ENCODE measurements at regions not wholly inside any gene's neighbourhood (a gene's known extent, or its start where the extent isn't known, plus 50 kb on each side); places are given as distances from the start of the nearest gene placed in this dataset.
"Not testable (repeated sequence)": the region's sequence is repeated elsewhere in the genome, so short reads cannot be mapped to it uniquely, and the experiment has no call there.

- no peaks in the 10 kb centered on the region for H3K27me3 ChIP-seq (ENCODE audit: control insufficient read depth in 2 of 2, insufficient read depth in 2 of 2, low read length in 2 of 2)
- H3K36me3 Mint-ChIP-seq, result no peaks in the 10 kb centered on the region
- H3K9me3 ChIP-seq (ENCODE audit: control insufficient read depth in 2 of 3, low read length in 3 of 3), result no peaks in the 10 kb centered on the region
- peaks cover 0 to 2% (median 0%) of the 10 kb centered on the region in 7 donors for H3K4me1 Mint-ChIP-seq
- H3K36me3 ChIP-seq (ENCODE audit: control insufficient read depth in 2 of 3, insufficient read depth in 3 of 3, low read length in 3 of 3), result no peaks in the 10 kb centered on the region
- intact Hi-C loops (cut with micrococcal nuclease), result no loop called here
- no peak for ATAC-seq
- no peak overlapping the region for H3K4me3 Mint-ChIP-seq
- ChIA-PET POLR2A (no interaction called here), CTCF (no interaction called here)
- no peak overlapping the region for H3K4me3 ChIP-seq (ENCODE audit: low read length)
- DNase-seq, result no peak
- peaks cover 0 to 8% (median 0%) of the 10 kb centered on the region in 11 donors for H3K9me3 Mint-ChIP-seq
- no peak overlapping the region for H3K27ac Mint-ChIP-seq
- H3K4me1 ChIP-seq (ENCODE audit: control insufficient read depth in 2 of 2, insufficient read depth in 2 of 2, low read length in 2 of 2), result no peaks in the 10 kb centered on the region
- peaks cover 0 to 9% (median 3%) of the 10 kb centered on the region in 5 donors for H3K27me3 Mint-ChIP-seq
- no peak overlapping the region for H3K27ac ChIP-seq (ENCODE audit: low read depth, low read length)
Measured at GRCh38 chr13:78876915-78877549, 218.1 kb upstream of the OBI1 start.

GRCh38 chr13:78875792-78876580 lies 217.0 kb upstream of the OBI1 start:
- peaks cover 0 to 9% (median under 1%) of the 10 kb centered on the region in 5 donors for H3K27me3 Mint-ChIP-seq
- no peaks in the 10 kb centered on the region for H3K9me3 ChIP-seq (ENCODE audit: control insufficient read depth in 2 of 3, low read length in 3 of 3)
- ChIA-PET CTCF (no interaction called here), POLR2A (no interaction called here)
- H3K36me3 Mint-ChIP-seq, result no peaks in the 10 kb centered on the region
- H3K27ac ChIP-seq (ENCODE audit: low read depth, low read length), result no peak overlapping the region
- intact Hi-C loops (cut with micrococcal nuclease), result no loop called here
- no peak overlapping the region for H3K27ac Mint-ChIP-seq
- ATAC-seq (no peak), DNase-seq (no peak)
- H3K4me1 ChIP-seq (ENCODE audit: control insufficient read depth in 2 of 2, insufficient read depth in 2 of 2, low read length in 2 of 2), result no peaks in the 10 kb centered on the region
- H3K4me3 ChIP-seq (ENCODE audit: low read length), result no peak overlapping the region
- no peaks in the 10 kb centered on the region for H3K4me1 Mint-ChIP-seq
- no peaks in the 10 kb centered on the region for H3K36me3 ChIP-seq (ENCODE audit: control insufficient read depth in 2 of 3, insufficient read depth in 3 of 3, low read length in 3 of 3)
- H3K9me3 Mint-ChIP-seq, result peaks cover 0 to 8% (median 0%) of the 10 kb centered on the region in 11 donors
- no peaks in the 10 kb centered on the region for H3K27me3 ChIP-seq (ENCODE audit: control insufficient read depth in 2 of 2, insufficient read depth in 2 of 2, low read length in 2 of 2)
- H3K4me3 Mint-ChIP-seq, result no peak overlapping the region

GRCh38 chr13:78868991-78869390 lies 210.0 kb upstream of the OBI1 start:
- Mint-ChIP-seq H3K9me3 (peaks cover 0 to 4% (median 0%) of the 10 kb centered on the region in 11 donors), H3K27ac (no peak overlapping the region), H3K4me1 (no peaks in the 10 kb centered on the region), H3K4me3 (no peak overlapping the region), H3K27me3 (peaks cover 0 to 19% (median 7%) of the 10 kb centered on the region in 5 donors), H3K36me3 (no peaks in the 10 kb centered on the region)
- ChIA-PET POLR2A (no interaction called here), CTCF (no interaction called here)
- H3K27me3 ChIP-seq (ENCODE audit: control insufficient read depth in 2 of 2, insufficient read depth in 2 of 2, low read length in 2 of 2), result no peaks in the 10 kb centered on the region
- no peak for ATAC-seq
- H3K36me3 ChIP-seq (ENCODE audit: control insufficient read depth in 2 of 3, insufficient read depth in 3 of 3, low read length in 3 of 3), result no peaks in the 10 kb centered on the region
- H3K9me3 ChIP-seq (ENCODE audit: control insufficient read depth in 2 of 3, low read length in 3 of 3), result no peaks in the 10 kb centered on the region
- DNase-seq, result no peak
- no peaks in the 10 kb centered on the region for H3K4me1 ChIP-seq (ENCODE audit: control insufficient read depth in 2 of 2, insufficient read depth in 2 of 2, low read length in 2 of 2)
- no peak overlapping the region for H3K4me3 ChIP-seq (ENCODE audit: low read length)
- no peak overlapping the region for H3K27ac ChIP-seq (ENCODE audit: low read depth, low read length)
- intact Hi-C loops (cut with micrococcal nuclease), result no loop called here

GRCh38 chr13:78867655-78868054 lies 208.7 kb upstream of the OBI1 start:
- no peak overlapping the region for H3K4me3 Mint-ChIP-seq
- H3K4me1 Mint-ChIP-seq, result no peaks in the 10 kb centered on the region
- H3K4me3 ChIP-seq (ENCODE audit: low read length), result no peak overlapping the region
- DNase-seq (no peak), ATAC-seq (no peak)
- H3K27me3 Mint-ChIP-seq, result peaks cover 0 to 10% (median 2%) of the 10 kb centered on the region in 5 donors
- no peaks in the 10 kb centered on the region for H3K9me3 ChIP-seq (ENCODE audit: control insufficient read depth in 2 of 3, low read length in 3 of 3)
- H3K4me1 ChIP-seq (ENCODE audit: control insufficient read depth in 2 of 2, insufficient read depth in 2 of 2, low read length in 2 of 2), result no peaks in the 10 kb centered on the region
- H3K36me3 Mint-ChIP-seq, result no peaks in the 10 kb centered on the region
- intact Hi-C loops (cut with micrococcal nuclease), result no loop called here
- H3K9me3 Mint-ChIP-seq, result peaks cover 0 to 4% (median 0%) of the 10 kb centered on the region in 11 donors
- no peak overlapping the region for H3K27ac Mint-ChIP-seq
- H3K27me3 ChIP-seq (ENCODE audit: control insufficient read depth in 2 of 2, insufficient read depth in 2 of 2, low read length in 2 of 2), result no peaks in the 10 kb centered on the region
- H3K36me3 ChIP-seq (ENCODE audit: control insufficient read depth in 2 of 3, insufficient read depth in 3 of 3, low read length in 3 of 3), result no peaks in the 10 kb centered on the region
- CTCF ChIA-PET, result no interaction called here
- no peak overlapping the region for H3K27ac ChIP-seq (ENCODE audit: low read depth, low read length)
- POLR2A ChIA-PET, result no interaction called here

GRCh38 chr13:78866076-78866475 lies 207.1 kb upstream of the OBI1 start:
- H3K4me1 ChIP-seq (ENCODE audit: control insufficient read depth in 2 of 2, insufficient read depth in 2 of 2, low read length in 2 of 2); H3K4me1 Mint-ChIP-seq; DNase-seq; POLR2A ChIA-PET; intact Hi-C loops (cut with micrococcal nuclease); H3K4me3 Mint-ChIP-seq; H3K9me3 ChIP-seq (ENCODE audit: control insufficient read depth in 2 of 3, low read length in 3 of 3); H3K4me3 ChIP-seq (ENCODE audit: low read length); H3K27me3 ChIP-seq (ENCODE audit: control insufficient read depth in 2 of 2, insufficient read depth in 2 of 2, low read length in 2 of 2); H3K36me3 Mint-ChIP-seq; H3K27ac ChIP-seq (ENCODE audit: low read depth, low read length); H3K36me3 ChIP-seq (ENCODE audit: control insufficient read depth in 2 of 3, insufficient read depth in 3 of 3, low read length in 3 of 3); ATAC-seq; CTCF ChIA-PET; H3K9me3 Mint-ChIP-seq; H3K27ac Mint-ChIP-seq: not testable (repeated sequence)
- H3K27me3 Mint-ChIP-seq, result peaks cover 0 to 12% (median 7%) of the 10 kb centered on the region in 5 donors

- DNase-seq, result no peak
- H3K9me3 ChIP-seq (ENCODE audit: control insufficient read depth in 2 of 3, low read length in 3 of 3), result no peaks in the 10 kb centered on the region
- CTCF ChIA-PET, result no interaction called here
- no peak overlapping the region for H3K27ac Mint-ChIP-seq
- peaks cover 0 to 10% (median 3%) of the 10 kb centered on the region in 11 donors for H3K9me3 Mint-ChIP-seq
- ATAC-seq, result no peak
- intact Hi-C loops (cut with micrococcal nuclease), result no loop called here
- POLR2A ChIA-PET, result no interaction called here
- no peak overlapping the region for H3K4me3 ChIP-seq (ENCODE audit: low read length)
- H3K27me3 ChIP-seq (ENCODE audit: control insufficient read depth in 2 of 2, insufficient read depth in 2 of 2, low read length in 2 of 2), result no peaks in the 10 kb centered on the region
- no peaks in the 10 kb centered on the region for H3K36me3 ChIP-seq (ENCODE audit: control insufficient read depth in 2 of 3, insufficient read depth in 3 of 3, low read length in 3 of 3)
- H3K27ac ChIP-seq (ENCODE audit: low read depth, low read length), result no peak overlapping the region
- H3K36me3 Mint-ChIP-seq, result no peaks in the 10 kb centered on the region
- peaks cover 0 to 14% (median 7%) of the 10 kb centered on the region in 5 donors for H3K27me3 Mint-ChIP-seq
- H3K4me1 ChIP-seq (ENCODE audit: control insufficient read depth in 2 of 2, insufficient read depth in 2 of 2, low read length in 2 of 2), result no peaks in the 10 kb centered on the region
- H3K4me1 Mint-ChIP-seq, result no peaks in the 10 kb centered on the region
- H3K4me3 Mint-ChIP-seq, result no peak overlapping the region
Measured at GRCh38 chr13:78862446-78862845, 203.5 kb upstream of the OBI1 start.

- peaks cover 0 to 10% (median 0%) of the 10 kb centered on the region in 3 experiments for H3K9me3 ChIP-seq (ENCODE audit: control insufficient read depth in 2 of 3, low read length in 3 of 3)
- H3K27ac ChIP-seq (ENCODE audit: low read depth, low read length), result no peak overlapping the region
- Mint-ChIP-seq H3K9me3 (peaks cover 0 to 31% (median 10%) of the 10 kb centered on the region in 11 donors), H3K27ac (no peak overlapping the region), H3K27me3 (no peaks in the 10 kb centered on the region), H3K4me3 (no peak overlapping the region), H3K36me3 (peaks cover 0 to 5% (median 0%) of the 10 kb centered on the region in 5 donors), H3K4me1 (no peaks in the 10 kb centered on the region)
- no peak for DNase-seq
- H3K4me1 ChIP-seq (ENCODE audit: control insufficient read depth in 2 of 2, insufficient read depth in 2 of 2, low read length in 2 of 2), result no peaks in the 10 kb centered on the region
- intact Hi-C loops (cut with micrococcal nuclease), result no loop called here
- ChIA-PET CTCF (no interaction called here), POLR2A (no interaction called here)
- H3K36me3 ChIP-seq (ENCODE audit: control insufficient read depth in 2 of 3, insufficient read depth in 3 of 3, low read length in 3 of 3), result no peaks in the 10 kb centered on the region
- no peak for ATAC-seq
- H3K27me3 ChIP-seq (ENCODE audit: control insufficient read depth in 2 of 2, insufficient read depth in 2 of 2, low read length in 2 of 2), result no peaks in the 10 kb centered on the region
- no peak overlapping the region for H3K4me3 ChIP-seq (ENCODE audit: low read length)
Measured at GRCh38 chr13:78852709-78853108, 193.8 kb upstream of the OBI1 start.

Data from naive thymus-derived CD4-positive, alpha-beta T cell (primary cell).